ENCODE measurements at regions not wholly inside any gene's neighbourhood (a gene's known extent, or its start where the extent isn't known, plus 50 kb on each side); places are given as distances from the start of the nearest gene placed in this dataset.

DNA sequence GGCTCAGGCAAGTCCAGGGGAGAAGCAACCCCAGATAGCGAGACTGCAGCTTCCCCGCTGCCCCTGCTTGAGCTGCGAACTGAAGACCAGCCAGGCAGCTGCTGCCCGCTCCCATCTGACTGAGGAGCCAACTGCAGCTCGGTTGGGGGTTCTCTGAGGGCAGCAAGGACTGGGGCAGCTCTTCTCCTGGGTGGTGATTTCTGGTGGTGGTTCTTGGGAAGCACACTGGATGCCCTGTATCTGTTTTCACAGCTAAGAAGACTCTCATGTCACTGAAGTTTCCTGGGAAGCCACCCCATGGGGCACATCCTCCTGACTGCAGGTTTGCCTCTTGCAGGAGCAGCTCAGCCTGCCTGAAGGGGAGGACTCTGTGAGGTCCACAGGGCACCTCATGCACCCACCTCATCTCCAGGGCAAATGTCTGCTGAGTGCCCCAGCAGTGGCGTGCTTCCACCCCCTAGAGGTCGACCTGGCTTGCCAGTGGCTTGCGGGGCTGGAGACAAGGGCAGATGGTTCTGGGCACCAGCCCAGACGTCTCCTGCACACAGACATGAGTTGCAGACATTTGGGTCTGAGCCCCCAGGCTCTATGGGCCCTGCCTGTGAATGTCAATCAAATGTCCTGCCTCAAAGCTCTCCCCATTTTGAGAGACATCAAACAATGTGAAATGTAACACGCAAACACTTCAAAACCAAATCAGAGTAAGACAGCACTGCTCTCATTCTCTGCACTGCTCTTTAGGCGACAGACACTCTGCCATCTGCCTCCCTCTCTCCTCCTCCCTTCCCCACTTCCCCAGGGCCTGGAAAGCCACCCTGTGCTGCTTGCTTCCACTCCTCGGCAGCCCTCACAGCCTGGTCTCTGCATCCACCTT, 800.9 kb downstream of the BRD1 start:
- TF ChIP-seq, protein P1, sequence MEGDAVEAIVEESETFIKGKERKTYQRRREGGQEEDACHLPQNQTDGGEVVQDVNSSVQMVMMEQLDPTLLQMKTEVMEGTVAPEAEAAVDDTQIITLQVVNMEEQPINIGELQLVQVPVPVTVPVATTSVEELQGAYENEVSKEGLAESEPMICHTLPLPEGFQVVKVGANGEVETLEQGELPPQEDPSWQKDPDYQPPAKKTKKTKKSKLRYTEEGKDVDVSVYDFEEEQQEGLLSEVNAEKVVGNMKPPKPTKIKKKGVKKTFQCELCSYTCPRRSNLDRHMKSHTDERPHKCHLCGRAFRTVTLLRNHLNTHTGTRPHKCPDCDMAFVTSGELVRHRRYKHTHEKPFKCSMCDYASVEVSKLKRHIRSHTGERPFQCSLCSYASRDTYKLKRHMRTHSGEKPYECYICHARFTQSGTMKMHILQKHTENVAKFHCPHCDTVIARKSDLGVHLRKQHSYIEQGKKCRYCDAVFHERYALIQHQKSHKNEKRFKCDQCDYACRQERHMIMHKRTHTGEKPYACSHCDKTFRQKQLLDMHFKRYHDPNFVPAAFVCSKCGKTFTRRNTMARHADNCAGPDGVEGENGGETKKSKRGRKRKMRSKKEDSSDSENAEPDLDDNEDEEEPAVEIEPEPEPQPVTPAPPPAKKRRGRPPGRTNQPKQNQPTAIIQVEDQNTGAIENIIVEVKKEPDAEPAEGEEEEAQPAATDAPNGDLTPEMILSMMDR (IDR thresholded peaks at IDR 0.05) = no peak; the same call in 1 of the 2 replicates
- no peak for TF ChIP-seq POLR2AphosphoS5 (IDR thresholded peaks at IDR 0.05; ENCODE audit: low read depth, low read length)
- TF ChIP-seq, protein P2, sequence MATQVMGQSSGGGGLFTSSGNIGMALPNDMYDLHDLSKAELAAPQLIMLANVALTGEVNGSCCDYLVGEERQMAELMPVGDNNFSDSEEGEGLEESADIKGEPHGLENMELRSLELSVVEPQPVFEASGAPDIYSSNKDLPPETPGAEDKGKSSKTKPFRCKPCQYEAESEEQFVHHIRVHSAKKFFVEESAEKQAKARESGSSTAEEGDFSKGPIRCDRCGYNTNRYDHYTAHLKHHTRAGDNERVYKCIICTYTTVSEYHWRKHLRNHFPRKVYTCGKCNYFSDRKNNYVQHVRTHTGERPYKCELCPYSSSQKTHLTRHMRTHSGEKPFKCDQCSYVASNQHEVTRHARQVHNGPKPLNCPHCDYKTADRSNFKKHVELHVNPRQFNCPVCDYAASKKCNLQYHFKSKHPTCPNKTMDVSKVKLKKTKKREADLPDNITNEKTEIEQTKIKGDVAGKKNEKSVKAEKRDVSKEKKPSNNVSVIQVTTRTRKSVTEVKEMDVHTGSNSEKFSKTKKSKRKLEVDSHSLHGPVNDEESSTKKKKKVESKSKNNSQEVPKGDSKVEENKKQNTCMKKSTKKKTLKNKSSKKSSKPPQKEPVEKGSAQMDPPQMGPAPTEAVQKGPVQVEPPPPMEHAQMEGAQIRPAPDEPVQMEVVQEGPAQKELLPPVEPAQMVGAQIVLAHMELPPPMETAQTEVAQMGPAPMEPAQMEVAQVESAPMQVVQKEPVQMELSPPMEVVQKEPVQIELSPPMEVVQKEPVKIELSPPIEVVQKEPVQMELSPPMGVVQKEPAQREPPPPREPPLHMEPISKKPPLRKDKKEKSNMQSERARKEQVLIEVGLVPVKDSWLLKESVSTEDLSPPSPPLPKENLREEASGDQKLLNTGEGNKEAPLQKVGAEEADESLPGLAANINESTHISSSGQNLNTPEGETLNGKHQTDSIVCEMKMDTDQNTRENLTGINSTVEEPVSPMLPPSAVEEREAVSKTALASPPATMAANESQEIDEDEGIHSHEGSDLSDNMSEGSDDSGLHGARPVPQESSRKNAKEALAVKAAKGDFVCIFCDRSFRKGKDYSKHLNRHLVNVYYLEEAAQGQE (IDR thresholded peaks at IDR 0.05; ENCODE audit: insufficient read depth in 1 of 2, low read depth in 2 of 2, low read length in 1 of 2) = no peak

All from Panc1 (cell line).